ENCODE measurements at regions not wholly inside any gene's neighbourhood (a gene's known extent, or its start where the extent isn't known, plus 50 kb on each side); places are given as distances from the start of the nearest gene placed in this dataset.
"Not testable (repeated sequence)": the region's sequence is repeated elsewhere in the genome, so short reads cannot be mapped to it uniquely, and the experiment has no call there.

DNA sequence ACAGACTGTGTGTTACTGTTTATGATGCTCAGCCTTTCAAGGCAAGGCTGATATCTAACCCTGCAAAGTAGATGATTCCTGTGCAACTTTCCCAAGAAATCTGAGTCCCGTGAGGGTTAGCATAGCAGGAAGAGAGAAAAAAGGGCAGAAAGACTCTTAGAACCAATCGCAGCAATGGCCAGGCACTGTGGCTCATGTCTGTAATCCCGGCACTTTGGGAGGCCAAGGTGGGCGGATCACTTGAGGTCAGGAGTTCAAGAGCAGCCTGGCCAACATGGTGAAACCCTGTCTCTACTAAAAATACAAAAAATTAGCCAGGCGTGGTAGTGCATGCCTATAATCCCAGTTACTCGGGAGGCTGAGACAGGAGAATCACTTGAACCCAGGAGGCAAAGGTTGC is 124.3 kb upstream of the CDH5 start:
- DNase-seq; ATAC-seq (replicated peaks in 1 of 4); H3K4me3 ChIP-seq (ENCODE audit: control insufficient read depth in 1 of 2, extremely low read depth in 1 of 2, low read length in 1 of 2); H3K36me3 ChIP-seq (ENCODE audit: control insufficient read depth in 2 of 2, extremely low read depth in 1 of 2, insufficient read depth in 1 of 2, low read length in 1 of 2); POLR2A ChIA-PET; H3K9me3 ChIP-seq; H3K4me3 Mint-ChIP-seq; H3K36me3 Mint-ChIP-seq; CTCF ChIA-PET; H3K27ac Mint-ChIP-seq; H3K4me1 Mint-ChIP-seq; H3K4me1 ChIP-seq (ENCODE audit: control insufficient read depth in 1 of 2, extremely low read depth in 1 of 2, insufficient read depth in 2 of 2, low read length in 2 of 2); H3K27ac ChIP-seq (ENCODE audit: low read length): not testable (repeated sequence)
- peaks cover 5 to 12% (median 9%) of the 10 kb centered on the region in 3 donors for H3K9me3 Mint-ChIP-seq
- WGBS (ENCODE audit: insufficient coverage), result 70% methylated on average over 5 of the region's 6 CpGs
- peaks cover 0 to 18% of the 10 kb centered on the region in 2 experiments for H3K27me3 ChIP-seq (replicated peaks in 1 of 2; ENCODE audit: control insufficient read depth in 2 of 2, extremely low read depth in 1 of 2, insufficient read depth in 2 of 2, low read length in 1 of 2)
- H3K27me3 Mint-ChIP-seq, result peaks cover 9 to 17% of the 10 kb centered on the region in 2 donors

DNA sequence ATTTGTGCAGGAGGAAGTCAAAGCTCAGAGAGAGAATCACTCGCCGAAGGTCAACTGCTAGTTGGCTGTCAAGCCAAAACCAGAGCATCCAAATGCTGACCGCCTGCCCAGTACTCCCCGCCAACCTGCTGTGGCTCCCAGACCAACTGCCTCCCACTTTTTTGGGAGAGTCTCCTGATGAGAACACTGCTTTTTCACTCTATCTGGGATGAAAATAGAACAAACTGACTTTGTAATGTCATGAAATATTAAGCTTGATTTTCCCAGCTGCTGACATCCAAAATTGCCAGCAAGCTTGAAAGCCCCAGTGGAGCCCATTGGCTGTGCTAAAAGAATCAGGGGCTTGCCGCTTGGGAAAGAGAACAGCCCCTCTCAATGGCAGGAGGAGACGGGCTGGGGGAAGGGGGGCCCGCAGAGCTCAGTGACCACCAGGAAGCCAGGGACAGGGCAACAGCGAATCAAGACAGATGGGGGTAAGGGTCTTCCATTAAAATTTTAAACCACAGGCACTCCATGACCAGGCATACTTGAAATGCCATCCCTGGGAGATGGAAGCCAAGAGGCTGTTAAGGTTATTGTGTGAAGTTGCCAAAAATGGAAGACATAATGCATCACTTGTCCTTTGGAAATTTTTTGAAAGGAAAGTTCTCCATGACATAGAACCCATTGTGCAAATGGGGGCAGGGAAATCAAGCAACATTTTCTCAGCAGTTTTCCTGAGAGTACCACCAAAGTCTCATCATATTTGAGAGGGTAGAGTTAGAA is 125.7 kb upstream of the CDH5 start:
- DNase-seq, result no peak

DNA sequence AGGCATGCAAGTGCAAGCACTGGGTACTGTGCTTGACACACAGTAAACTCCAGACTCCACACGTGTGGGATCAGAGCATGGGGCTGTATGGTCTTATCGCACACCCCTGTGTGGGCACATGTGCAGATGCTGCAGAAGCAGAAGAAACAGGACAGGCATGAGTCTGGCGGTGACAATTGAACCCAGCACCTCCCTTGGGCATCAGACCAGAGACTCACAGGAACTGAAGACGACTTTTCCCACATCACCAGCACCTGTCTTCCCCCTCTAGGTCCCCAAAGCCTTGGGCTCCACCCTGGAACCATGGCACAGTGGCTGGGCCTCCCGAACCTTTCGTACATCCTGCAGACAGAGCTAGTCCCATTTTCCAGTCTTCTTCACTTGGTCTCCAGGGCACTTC is 126.4 kb upstream of the CDH5 start:
- Mint-ChIP-seq H3K9me3 (peaks cover 5 to 12% (median 9%) of the 10 kb centered on the region in 3 donors), H3K36me3 (no peaks in the 10 kb centered on the region), H3K27ac (no peak overlapping the region), H3K4me3 (no peak overlapping the region), H3K4me1 (no peaks in the 10 kb centered on the region), H3K27me3 (peaks cover 9 to 13% of the 10 kb centered on the region in 2 donors)
- ChIA-PET CTCF (no interaction called here), POLR2A (no interaction called here)
- Histone ChIP-seq H3K9me3 (no peaks in the 10 kb centered on the region), H3K4me1 (ENCODE audit: control insufficient read depth in 1 of 2, extremely low read depth in 1 of 2, insufficient read depth in 2 of 2, low read length in 2 of 2) (no peaks in the 10 kb centered on the region), H3K36me3 (ENCODE audit: control insufficient read depth in 2 of 2, extremely low read depth in 1 of 2, insufficient read depth in 1 of 2, low read length in 1 of 2) (no peaks in the 10 kb centered on the region), H3K4me3 (ENCODE audit: control insufficient read depth in 1 of 2, extremely low read depth in 1 of 2, low read length in 1 of 2) (no peak overlapping the region), H3K27ac (ENCODE audit: low read length) (no peak overlapping the region), H3K27me3 (replicated peaks in 1 of 2; ENCODE audit: control insufficient read depth in 2 of 2, extremely low read depth in 1 of 2, insufficient read depth in 2 of 2, low read length in 1 of 2) (peaks cover 0 to 14% of the 10 kb centered on the region in 2 experiments)
- ATAC-seq (replicated peaks in 1 of 4) (no peak), DNase-seq (no peak)
- WGBS (ENCODE audit: insufficient coverage), result 82% methylated on average over 6 of the region's 6 CpGs

More for the DNA sequence above, 125.7 kb upstream of the CDH5 start:
- no peaks in the 10 kb centered on the region for H3K4me1 ChIP-seq (ENCODE audit: control insufficient read depth in 1 of 2, extremely low read depth in 1 of 2, insufficient read depth in 2 of 2, low read length in 2 of 2)
- Mint-ChIP-seq H3K27ac (no peak overlapping the region), H3K27me3 (peaks cover 9 to 17% of the 10 kb centered on the region in 2 donors), H3K4me1 (no peaks in the 10 kb centered on the region), H3K4me3 (no peak overlapping the region), H3K36me3 (no peaks in the 10 kb centered on the region), H3K9me3 (peaks cover 5 to 12% (median 9%) of the 10 kb centered on the region in 3 donors)
- ChIA-PET CTCF (no interaction called here), POLR2A (no interaction called here)
- WGBS (ENCODE audit: insufficient coverage), result 89% methylated on average over 5 of the region's 8 CpGs
- H3K36me3 ChIP-seq (ENCODE audit: control insufficient read depth in 2 of 2, extremely low read depth in 1 of 2, insufficient read depth in 1 of 2, low read length in 1 of 2), result no peaks in the 10 kb centered on the region
- no peak overlapping the region for H3K27ac ChIP-seq (ENCODE audit: low read length)
- peaks cover 0 to 21% of the 10 kb centered on the region in 2 experiments for H3K27me3 ChIP-seq (replicated peaks in 1 of 2; ENCODE audit: control insufficient read depth in 2 of 2, extremely low read depth in 1 of 2, insufficient read depth in 2 of 2, low read length in 1 of 2)
- no peaks in the 10 kb centered on the region for H3K9me3 ChIP-seq
- no peak for ATAC-seq (replicated peaks in 1 of 4)
- H3K4me3 ChIP-seq (ENCODE audit: control insufficient read depth in 1 of 2, extremely low read depth in 1 of 2, low read length in 1 of 2), result no peak overlapping the region

DNA sequence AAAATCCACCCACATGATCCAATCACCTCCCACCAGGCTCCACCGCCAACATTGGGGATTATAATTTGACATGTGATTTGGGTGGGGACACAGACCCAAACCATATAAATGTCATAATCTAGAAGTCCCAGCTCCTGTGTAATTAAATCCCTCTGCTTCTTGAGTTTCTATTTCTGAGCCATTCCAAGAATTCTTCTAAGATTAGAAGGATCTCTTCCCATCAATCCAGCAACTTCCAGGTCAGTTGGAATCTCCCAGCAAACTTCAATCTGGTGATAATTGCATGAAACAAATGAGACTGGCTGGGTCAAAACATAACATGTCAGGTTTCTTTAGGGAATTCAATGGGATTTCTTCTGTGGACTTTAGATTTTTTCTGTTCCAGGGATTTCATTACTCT is 127.8 kb upstream of the CDH5 start:
- CTCF ChIA-PET, result no interaction called here
- no peak for DNase-seq
- H3K9me3 Mint-ChIP-seq, result peaks cover 5 to 12% (median 9%) of the 10 kb centered on the region in 3 donors

DNA sequence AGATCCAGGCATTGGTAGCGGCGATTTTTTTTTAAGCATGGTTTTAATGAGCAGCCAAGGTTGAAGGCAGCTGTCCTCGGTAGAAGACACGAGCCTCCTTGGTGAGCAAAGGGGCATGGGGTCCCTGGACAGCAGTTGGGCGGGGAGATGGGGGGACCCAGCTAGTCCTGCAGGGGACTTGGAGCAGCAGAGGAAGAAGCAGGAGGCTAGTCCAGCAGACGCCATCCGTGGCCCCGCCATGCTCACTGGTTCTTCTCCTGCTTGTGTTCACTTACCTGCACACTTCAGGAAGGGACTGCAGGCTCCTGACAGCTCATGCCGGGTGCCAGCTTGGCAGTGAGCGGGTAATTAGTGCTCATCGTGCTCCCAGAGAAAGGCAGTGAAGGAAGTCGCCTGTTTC is 130.2 kb upstream of the CDH5 start:
- H3K36me3 Mint-ChIP-seq, result no peaks in the 10 kb centered on the region
- 78% methylated on average over 12 of the region's 12 CpGs for WGBS (ENCODE audit: insufficient coverage)

More for the DNA sequence above, 127.8 kb upstream of the CDH5 start:
- H3K36me3 Mint-ChIP-seq, result no peaks in the 10 kb centered on the region
- Histone ChIP-seq H3K27me3 (replicated peaks in 1 of 2; ENCODE audit: control insufficient read depth in 2 of 2, extremely low read depth in 1 of 2, insufficient read depth in 2 of 2, low read length in 1 of 2) (peaks cover 0 to 11% of the 10 kb centered on the region in 2 experiments), H3K4me1 (ENCODE audit: control insufficient read depth in 1 of 2, extremely low read depth in 1 of 2, insufficient read depth in 2 of 2, low read length in 2 of 2) (no peaks in the 10 kb centered on the region), H3K36me3 (ENCODE audit: control insufficient read depth in 2 of 2, extremely low read depth in 1 of 2, insufficient read depth in 1 of 2, low read length in 1 of 2) (no peaks in the 10 kb centered on the region), H3K9me3 (no peaks in the 10 kb centered on the region), H3K4me3 (ENCODE audit: control insufficient read depth in 1 of 2, extremely low read depth in 1 of 2, low read length in 1 of 2) (no peak overlapping the region), H3K27ac (ENCODE audit: low read length) (no peak overlapping the region)
- WGBS (ENCODE audit: insufficient coverage), result no CpG with 5 or more reads among the region's 1 CpG
- no peak overlapping the region for H3K4me3 Mint-ChIP-seq
- peaks cover 11% of the 10 kb centered on the region in 2 donors for H3K27me3 Mint-ChIP-seq
- no peak overlapping the region for H3K27ac Mint-ChIP-seq
- ATAC-seq (replicated peaks in 1 of 4), result no peak
- POLR2A ChIA-PET, result no interaction called here
- no peaks in the 10 kb centered on the region for H3K4me1 Mint-ChIP-seq

DNA sequence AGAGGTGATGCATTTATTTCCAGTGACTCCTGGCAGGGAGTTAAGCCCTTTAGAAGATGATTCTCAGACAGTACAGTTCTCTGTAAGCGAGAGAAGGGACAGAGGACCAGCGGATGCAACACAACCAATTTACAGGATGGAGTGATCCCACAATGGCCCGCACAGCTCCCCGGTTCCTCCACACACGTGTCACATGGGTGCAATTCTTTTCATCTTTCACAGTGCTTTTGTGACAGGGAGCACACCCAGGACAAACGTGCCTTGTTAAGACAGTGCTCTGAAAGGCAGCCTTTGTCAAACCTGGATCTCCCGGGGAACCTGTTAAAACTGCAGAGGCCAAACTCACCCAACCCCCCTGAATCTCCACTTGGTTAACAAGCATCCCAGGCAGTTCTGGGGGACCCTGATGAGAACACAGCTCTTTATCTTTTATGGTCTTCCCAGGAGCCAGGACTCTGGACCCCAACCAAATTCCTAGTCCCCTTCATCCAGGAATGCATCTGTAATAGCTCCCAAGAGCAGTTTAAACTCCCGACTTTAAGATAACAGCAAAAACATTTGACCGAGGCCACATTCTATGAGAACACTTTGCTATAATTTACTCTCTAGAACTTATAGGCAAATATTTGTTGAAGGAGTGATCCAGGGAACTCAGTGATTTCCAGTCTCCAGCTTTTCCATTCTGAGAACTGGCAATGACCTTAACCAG is 134.9 kb upstream of the CDH5 start:
- no peak overlapping the region for H3K4me3 ChIP-seq (ENCODE audit: control insufficient read depth in 1 of 2, extremely low read depth in 1 of 2, low read length in 1 of 2)
- Mint-ChIP-seq H3K36me3 (no peaks in the 10 kb centered on the region), H3K27ac (no peak overlapping the region), H3K9me3 (no peaks in the 10 kb centered on the region), H3K27me3 (peaks cover 12 to 14% of the 10 kb centered on the region in 2 donors), H3K4me1 (peaks cover 0 to 6% (median 4%) of the 10 kb centered on the region in 3 donors), H3K4me3 (no peak overlapping the region)
- DNase-seq (no peak), ATAC-seq (replicated peaks in 1 of 4) (no peak)
- peaks cover 0 to 36% of the 10 kb centered on the region in 2 experiments for H3K27me3 ChIP-seq (replicated peaks in 1 of 2; ENCODE audit: control insufficient read depth in 2 of 2, extremely low read depth in 1 of 2, insufficient read depth in 2 of 2, low read length in 1 of 2)
- WGBS (ENCODE audit: insufficient coverage), result 86% methylated on average over 7 of the region's 9 CpGs
- H3K4me1 ChIP-seq (ENCODE audit: control insufficient read depth in 1 of 2, extremely low read depth in 1 of 2, insufficient read depth in 2 of 2, low read length in 2 of 2), result no peaks in the 10 kb centered on the region
- no peaks in the 10 kb centered on the region for H3K9me3 ChIP-seq
- no peak overlapping the region for H3K27ac ChIP-seq (ENCODE audit: low read length)
- ChIA-PET POLR2A (no interaction called here), CTCF (no interaction called here)
- H3K36me3 ChIP-seq (ENCODE audit: control insufficient read depth in 2 of 2, extremely low read depth in 1 of 2, insufficient read depth in 1 of 2, low read length in 1 of 2), result no peaks in the 10 kb centered on the region

More for the DNA sequence above, 130.2 kb upstream of the CDH5 start:
- ChIA-PET CTCF (no interaction called here), POLR2A (no interaction called here)
- Histone ChIP-seq H3K4me1 (ENCODE audit: control insufficient read depth in 1 of 2, extremely low read depth in 1 of 2, insufficient read depth in 2 of 2, low read length in 2 of 2) (no peaks in the 10 kb centered on the region), H3K27me3 (replicated peaks in 1 of 2; ENCODE audit: control insufficient read depth in 2 of 2, extremely low read depth in 1 of 2, insufficient read depth in 2 of 2, low read length in 1 of 2) (peaks cover 0 to 16% of the 10 kb centered on the region in 2 experiments), H3K27ac (ENCODE audit: low read length) (no peak overlapping the region), H3K4me3 (ENCODE audit: control insufficient read depth in 1 of 2, extremely low read depth in 1 of 2, low read length in 1 of 2) (no peak overlapping the region), H3K9me3 (no peaks in the 10 kb centered on the region), H3K36me3 (ENCODE audit: control insufficient read depth in 2 of 2, extremely low read depth in 1 of 2, insufficient read depth in 1 of 2, low read length in 1 of 2) (no peaks in the 10 kb centered on the region)
- H3K27ac Mint-ChIP-seq, result no peak overlapping the region
- ATAC-seq (replicated peaks in 1 of 4) (no peak), DNase-seq (no peak)
- H3K9me3 Mint-ChIP-seq, result peaks cover 5 to 12% (median 9%) of the 10 kb centered on the region in 3 donors
- no peak overlapping the region for H3K4me3 Mint-ChIP-seq
- no peaks in the 10 kb centered on the region for H3K4me1 Mint-ChIP-seq
- H3K27me3 Mint-ChIP-seq, result peaks cover 7 to 10% of the 10 kb centered on the region in 2 donors

All from T-cell (primary cell).